Mesendoderm (in vitro differentiated cells): ENCODE measurements at regions not wholly inside any gene's neighbourhood (a gene's known extent, or its start where the extent isn't known, plus 50 kb on each side); places are given as distances from the start of the nearest gene placed in this dataset.
A peak's percentile ranks its signal among the peaks of the same experiment; 100 is the strongest.

Experiments used
- DNase-seq: peaks from one replicate; pipeline ENCODE4 v3.0.0; 2013
- H2AK5ac ChIP-seq: 2 replicates; pipeline ENCODE4 v1.6.1; 2013; ENCODE audit warnings: low read length, inconsistent platforms
- H2BK120ac ChIP-seq: 2 replicates; pipeline ENCODE4 v1.6.1; 2013; ENCODE audit warnings: low read depth, mild to moderate bottlenecking, low read length, moderate library complexity, mixed read lengths
- H2BK15ac ChIP-seq: replicated peaks from 2 replicates; pipeline ENCODE4 v1.6.1; 2013; ENCODE audit warnings: low read depth, mild to moderate bottlenecking, moderate library complexity
- H2BK5ac ChIP-seq: 2 replicates; pipeline ENCODE4 v1.6.1; 2013; ENCODE audit warnings: low read length, inconsistent platforms
- H3K18ac ChIP-seq: 2 replicates; pipeline ENCODE4 v1.6.1; 2013; ENCODE audit warnings: mild to moderate bottlenecking, low read length, mixed read lengths
- H3K23ac ChIP-seq: one replicate; pipeline ENCODE4 v1.6.1; 2013; ENCODE audit warnings: low read length
- H3K27ac ChIP-seq: 2 replicates; pipeline ENCODE4 v1.5.1; 2013; ENCODE audit warnings: low read depth, mild to moderate bottlenecking, inconsistent platforms, low read length, moderate library complexity
- H3K27me3 ChIP-seq: 2 replicates; pipeline ENCODE4 v1.6.1; 2013; ENCODE audit warnings: low read length, control low read depth, mild to moderate bottlenecking, inconsistent platforms; ENCODE audit not compliant: insufficient read depth, poor library complexity
- H3K36me3 ChIP-seq: 2 replicates; pipeline ENCODE4 v1.6.1; 2013; ENCODE audit warnings: low read length, inconsistent platforms; ENCODE audit not compliant: control insufficient read depth, insufficient read depth
- H3K4ac ChIP-seq: one replicate; pipeline ENCODE4 v1.6.1; 2013; ENCODE audit warnings: low read depth, mild to moderate bottlenecking, low read length, moderate library complexity
- H3K4me1 ChIP-seq: 2 replicates; pipeline ENCODE4 v1.6.1; 2013; ENCODE audit warnings: low read depth, low read length, inconsistent platforms; ENCODE audit not compliant: control insufficient read depth
- H3K4me2 ChIP-seq: 2 replicates; pipeline ENCODE4 v1.6.1; 2013; ENCODE audit warnings: low read length
- H3K4me3 ChIP-seq: 2 replicates; pipeline ENCODE4 v1.5.1; 2013; ENCODE audit warnings: mild to moderate bottlenecking, low read length
- H3K56ac ChIP-seq: one replicate; pipeline ENCODE4 v1.6.1; 2013; ENCODE audit warnings: low read length
- H3K79me1 ChIP-seq: 2 replicates; pipeline ENCODE4 v1.6.1; 2013; ENCODE audit warnings: low read length, inconsistent platforms
- H3K79me2 ChIP-seq: 2 replicates; pipeline ENCODE4 v1.6.1; 2013; ENCODE audit warnings: mild to moderate bottlenecking, low read length; ENCODE audit not compliant: control insufficient read depth, insufficient read depth
- H3K9ac ChIP-seq: 2 replicates; pipeline ENCODE4 v1.6.1; 2013; ENCODE audit warnings: low read length, inconsistent platforms
- H4K5ac ChIP-seq: one replicate; pipeline ENCODE4 v1.6.1; 2013; ENCODE audit warnings: low read length
- H4K8ac ChIP-seq: one replicate; pipeline ENCODE4 v1.6.1; 2013; ENCODE audit warnings: low read depth, mild to moderate bottlenecking, control low read depth, low read length, moderate library complexity
- WGBS: extraction: QIAGEN DNeasy Blood & Tissue Kit; methylation state at CpG from one replicate; pipeline ENCODE4 v1.1.7; 2013; ENCODE audit warnings: low lambda C conversion rate, missing lambda C conversion rate; ENCODE audit not compliant: insufficient coverage; ENCODE audit errors: extremely low coverage; 5-methylcytosine and 5-hydroxymethylcytosine counted together

- no peak overlapping the region for H4K8ac ChIP-seq
- H3K4ac ChIP-seq: no peak overlapping the region
- no peak overlapping the region for H3K9ac ChIP-seq
- no peak overlapping the region for H3K4me2 ChIP-seq
- DNase-seq: no peak
- no peak overlapping the region for H3K56ac ChIP-seq
- H3K27me3 ChIP-seq: no peaks in the 10 kb centered on the region
- WGBS: no CpG with 5 or more reads among the region's 3 CpGs
- H3K4me3 ChIP-seq: no peak overlapping the region
- H2BK120ac ChIP-seq: no peak overlapping the region
- H3K79me1 ChIP-seq: no peaks in the 10 kb centered on the region
- no peak overlapping the region for H4K5ac ChIP-seq
- H3K36me3 ChIP-seq: no peaks in the 10 kb centered on the region
- no peak overlapping the region for H3K18ac ChIP-seq
- no peaks in the 10 kb centered on the region for H3K4me1 ChIP-seq
- H3K79me2 ChIP-seq: no peaks in the 10 kb centered on the region
- H2BK5ac ChIP-seq: no peak overlapping the region
- no peak overlapping the region for H3K27ac ChIP-seq
- no peak overlapping the region for H2BK15ac ChIP-seq
- H3K23ac ChIP-seq: no peak overlapping the region
- H2AK5ac ChIP-seq: no peak overlapping the region
These were observed 116.7 kb upstream of the C10orf90 start for GRCh38 chr10:126787201-126787600.

GRCh38 chr10:126795318-126795717 lies 109.9 kb upstream of the DOCK1 start:
- Histone ChIP-seq H2BK5ac (no peak overlapping the region), H4K8ac (no peak overlapping the region), H3K18ac (no peak overlapping the region), H3K27me3 (no peaks in the 10 kb centered on the region), H3K9ac (no peak overlapping the region), H2BK120ac (no peak overlapping the region), H3K4me1 (no peaks in the 10 kb centered on the region), H3K79me2 (no peaks in the 10 kb centered on the region), H3K4ac (no peak overlapping the region), H2AK5ac (no peak overlapping the region), H3K4me2 (no peak overlapping the region), H3K36me3 (no peaks in the 10 kb centered on the region), H2BK15ac (no peak overlapping the region), H3K27ac (no peak overlapping the region), H4K5ac (no peak overlapping the region), H3K23ac (no peak overlapping the region), H3K79me1 (no peaks in the 10 kb centered on the region), H3K4me3 (no peak overlapping the region), H3K56ac (no peak overlapping the region)
- DNase-seq: no peak
- no CpG with 5 or more reads among the region's 2 CpGs for WGBS

GRCh38 chr10:126798649-126799048 lies 106.6 kb upstream of the DOCK1 start:
- H2BK120ac ChIP-seq: no peak overlapping the region
- WGBS: no CpG with 5 or more reads among the region's 13 CpGs
- peak; percentile 6 for DNase-seq
- no peak overlapping the region for H3K56ac ChIP-seq
- H3K4me3 ChIP-seq: no peak overlapping the region
- H3K18ac ChIP-seq: no peak overlapping the region
- no peaks in the 10 kb centered on the region for H3K4me1 ChIP-seq
- no peaks in the 10 kb centered on the region for H3K79me2 ChIP-seq
- H4K8ac ChIP-seq: no peak overlapping the region
- H3K36me3 ChIP-seq: no peaks in the 10 kb centered on the region
- H4K5ac ChIP-seq: no peak overlapping the region
- H3K79me1 ChIP-seq: no peaks in the 10 kb centered on the region
- H3K27me3 ChIP-seq: no peaks in the 10 kb centered on the region
- H2BK5ac ChIP-seq: no peak overlapping the region
- no peak overlapping the region for H3K9ac ChIP-seq
- H2BK15ac ChIP-seq: no peak overlapping the region
- no peak overlapping the region for H3K4ac ChIP-seq
- no peak overlapping the region for H3K4me2 ChIP-seq
- no peak overlapping the region for H3K23ac ChIP-seq
- no peak overlapping the region for H2AK5ac ChIP-seq
- no peak overlapping the region for H3K27ac ChIP-seq

GRCh38 chr10:126803394-126803793 lies 101.8 kb upstream of the DOCK1 start:
- Histone ChIP-seq H3K4me1 (no peaks in the 10 kb centered on the region), H3K79me2 (no peaks in the 10 kb centered on the region), H3K79me1 (no peaks in the 10 kb centered on the region), H3K27me3 (no peaks in the 10 kb centered on the region), H3K4me3 (no peak overlapping the region), H2AK5ac (no peak overlapping the region), H2BK5ac (no peak overlapping the region), H2BK120ac (no peak overlapping the region), H3K56ac (no peak overlapping the region), H3K23ac (no peak overlapping the region), H3K9ac (no peak overlapping the region), H3K36me3 (no peaks in the 10 kb centered on the region), H3K18ac (no peak overlapping the region), H4K8ac (no peak overlapping the region), H2BK15ac (no peak overlapping the region), H3K27ac (no peak overlapping the region), H4K5ac (no peak overlapping the region), H3K4ac (no peak overlapping the region), H3K4me2 (no peak overlapping the region)
- no CpG with 5 or more reads among the region's 1 CpG for WGBS
- DNase-seq: peak; percentile 15

- Histone ChIP-seq H3K23ac (no peak overlapping the region), H4K8ac (no peak overlapping the region), H2AK5ac (no peak overlapping the region), H3K27ac (no peak overlapping the region), H3K4me2 (no peak overlapping the region), H4K5ac (no peak overlapping the region), H3K79me1 (no peaks in the 10 kb centered on the region), H3K4me3 (no peak overlapping the region), H3K18ac (no peak overlapping the region), H3K9ac (no peak overlapping the region), H2BK15ac (no peak overlapping the region), H2BK120ac (no peak overlapping the region), H3K36me3 (no peaks in the 10 kb centered on the region), H3K56ac (no peak overlapping the region), H2BK5ac (no peak overlapping the region), H3K27me3 (no peaks in the 10 kb centered on the region), H3K79me2 (no peaks in the 10 kb centered on the region), H3K4ac (no peak overlapping the region), H3K4me1 (no peaks in the 10 kb centered on the region)
- WGBS: no CpG with 5 or more reads among the region's 2 CpGs
- DNase-seq: peak; percentile 58
These were observed 100.8 kb upstream of the DOCK1 start for GRCh38 chr10:126804396-126804795.

GRCh38 chr10:126806498-126806897 lies 98.7 kb upstream of the DOCK1 start:
- no peak overlapping the region for H3K23ac ChIP-seq
- no peak overlapping the region for H3K4me2 ChIP-seq
- no peak overlapping the region for H2BK5ac ChIP-seq
- H3K4me3 ChIP-seq: no peak overlapping the region
- H3K36me3 ChIP-seq: no peaks in the 10 kb centered on the region
- no peak overlapping the region for H4K5ac ChIP-seq
- no peak overlapping the region for H2BK120ac ChIP-seq
- no peak overlapping the region for H3K4ac ChIP-seq
- no peak overlapping the region for H4K8ac ChIP-seq
- H3K18ac ChIP-seq: no peak overlapping the region
- no peak overlapping the region for H2AK5ac ChIP-seq
- H3K27ac ChIP-seq: no peak overlapping the region
- no peaks in the 10 kb centered on the region for H3K4me1 ChIP-seq
- H3K9ac ChIP-seq: no peak overlapping the region
- no peaks in the 10 kb centered on the region for H3K79me1 ChIP-seq
- WGBS: no CpG with 5 or more reads among the region's 2 CpGs
- no peak for DNase-seq
- no peak overlapping the region for H3K56ac ChIP-seq
- H2BK15ac ChIP-seq: no peak overlapping the region
- H3K79me2 ChIP-seq: no peaks in the 10 kb centered on the region
- H3K27me3 ChIP-seq: no peaks in the 10 kb centered on the region
